Brain microvascular endothelial cell (primary cell): ENCODE measurements at regions not wholly inside any gene's neighbourhood (a gene's known extent, or its start where the extent isn't known, plus 50 kb on each side); places are given as distances from the start of the nearest gene placed in this dataset.

Experiments used
- DNase-seq: peaks from one replicate; pipeline ENCODE4 v3.0.0-alpha.2; 2020
- H3K27ac ChIP-seq: fragments of 250-450 bp; sonication (Bioruptor Pico); 2 replicates; pipeline ENCODE4 v1.5.1; 2020; ENCODE audit warnings: mild to moderate bottlenecking, moderate library complexity
- H3K27me3 ChIP-seq: fragments of 250-450 bp; sonication (Bioruptor Pico); replicated peaks from 2 replicates; pipeline ENCODE4 v1.5.1; 2020; ENCODE audit warnings: mild to moderate bottlenecking
- H3K36me3 ChIP-seq: fragments of 250-450 bp; sonication (Bioruptor Pico); replicated peaks from 2 replicates; pipeline ENCODE4 v1.5.1; 2020; ENCODE audit warnings: mild to moderate bottlenecking
- H3K4me3 ChIP-seq: 2 replicates; pipeline ENCODE4 v1.5.1; 2011; ENCODE audit warnings: low read depth, mild to moderate bottlenecking, control low read depth, low read length, moderate library complexity
- in situ Hi-C: cut with HindIII; loops from 2 replicates; pipeline ENCODE4 v1.10.0; 2017; ENCODE audit warnings: low sequenced_read_pairs, low pct_ligation_motif_present
- TF ChIP-seq, protein P1 (sequence below): IDR thresholded peaks from 2 replicates; pipeline ENCODE4 v1.5.1; 2011; ENCODE audit warnings: low read depth, mild to moderate bottlenecking, moderate library complexity, low read length, control low read depth, inconsistent platforms; ENCODE audit errors: missing control alignments

DNA sequence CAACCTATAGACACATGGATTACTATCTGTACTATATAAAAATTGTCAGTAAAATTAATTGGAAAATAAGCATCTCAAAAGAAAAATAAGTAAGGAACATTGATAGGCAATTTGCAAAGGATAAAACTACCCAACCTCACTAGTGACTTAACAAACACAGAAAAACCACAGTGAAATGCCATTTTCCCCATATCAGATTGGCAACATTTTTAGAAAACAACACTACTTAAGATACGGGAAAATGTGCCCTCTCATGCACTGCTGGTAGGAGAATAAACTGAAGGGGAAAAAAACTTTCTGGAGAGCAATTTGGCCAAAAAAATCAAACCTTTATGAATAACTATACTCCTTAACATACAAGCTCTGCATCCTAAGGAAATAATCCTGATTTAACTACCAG, 254.0 kb downstream of the DEPDC1B start:
- DNase-seq = no peak
- H3K27ac ChIP-seq = no peak overlapping the region
- TF ChIP-seq, protein P1, sequence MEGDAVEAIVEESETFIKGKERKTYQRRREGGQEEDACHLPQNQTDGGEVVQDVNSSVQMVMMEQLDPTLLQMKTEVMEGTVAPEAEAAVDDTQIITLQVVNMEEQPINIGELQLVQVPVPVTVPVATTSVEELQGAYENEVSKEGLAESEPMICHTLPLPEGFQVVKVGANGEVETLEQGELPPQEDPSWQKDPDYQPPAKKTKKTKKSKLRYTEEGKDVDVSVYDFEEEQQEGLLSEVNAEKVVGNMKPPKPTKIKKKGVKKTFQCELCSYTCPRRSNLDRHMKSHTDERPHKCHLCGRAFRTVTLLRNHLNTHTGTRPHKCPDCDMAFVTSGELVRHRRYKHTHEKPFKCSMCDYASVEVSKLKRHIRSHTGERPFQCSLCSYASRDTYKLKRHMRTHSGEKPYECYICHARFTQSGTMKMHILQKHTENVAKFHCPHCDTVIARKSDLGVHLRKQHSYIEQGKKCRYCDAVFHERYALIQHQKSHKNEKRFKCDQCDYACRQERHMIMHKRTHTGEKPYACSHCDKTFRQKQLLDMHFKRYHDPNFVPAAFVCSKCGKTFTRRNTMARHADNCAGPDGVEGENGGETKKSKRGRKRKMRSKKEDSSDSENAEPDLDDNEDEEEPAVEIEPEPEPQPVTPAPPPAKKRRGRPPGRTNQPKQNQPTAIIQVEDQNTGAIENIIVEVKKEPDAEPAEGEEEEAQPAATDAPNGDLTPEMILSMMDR = no peak
- H3K36me3 ChIP-seq = no peaks in the 10 kb centered on the region
- no peak overlapping the region for H3K4me3 ChIP-seq
- no peaks in the 10 kb centered on the region for H3K27me3 ChIP-seq
- in situ Hi-C loops = no loop called here

DNA sequence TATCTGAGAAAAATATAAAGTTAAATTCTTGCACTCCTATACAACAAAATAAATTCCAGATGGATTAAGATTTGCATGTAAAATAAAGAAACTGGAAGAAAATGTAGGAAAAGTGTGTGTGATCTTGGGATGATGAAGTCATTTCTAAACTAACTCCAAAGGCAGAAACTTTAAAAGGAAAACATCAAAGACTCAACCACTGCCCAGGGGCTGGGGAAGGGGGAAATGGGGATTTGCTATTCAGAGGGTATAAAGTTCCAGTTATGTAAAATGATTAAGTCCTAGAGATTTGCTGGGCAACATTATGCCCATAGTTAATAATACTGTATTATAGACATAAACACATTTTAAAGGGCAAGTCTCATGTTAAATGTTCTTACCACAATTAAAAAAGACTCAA, 254.5 kb downstream of the DEPDC1B start:
- no peak overlapping the region for H3K27ac ChIP-seq
- no peaks in the 10 kb centered on the region for H3K27me3 ChIP-seq
- no peaks in the 10 kb centered on the region for H3K36me3 ChIP-seq
- in situ Hi-C loops = no loop called here
- TF ChIP-seq, protein P1 = no peak
- no peak for DNase-seq
- H3K4me3 ChIP-seq = no peak overlapping the region

DNA sequence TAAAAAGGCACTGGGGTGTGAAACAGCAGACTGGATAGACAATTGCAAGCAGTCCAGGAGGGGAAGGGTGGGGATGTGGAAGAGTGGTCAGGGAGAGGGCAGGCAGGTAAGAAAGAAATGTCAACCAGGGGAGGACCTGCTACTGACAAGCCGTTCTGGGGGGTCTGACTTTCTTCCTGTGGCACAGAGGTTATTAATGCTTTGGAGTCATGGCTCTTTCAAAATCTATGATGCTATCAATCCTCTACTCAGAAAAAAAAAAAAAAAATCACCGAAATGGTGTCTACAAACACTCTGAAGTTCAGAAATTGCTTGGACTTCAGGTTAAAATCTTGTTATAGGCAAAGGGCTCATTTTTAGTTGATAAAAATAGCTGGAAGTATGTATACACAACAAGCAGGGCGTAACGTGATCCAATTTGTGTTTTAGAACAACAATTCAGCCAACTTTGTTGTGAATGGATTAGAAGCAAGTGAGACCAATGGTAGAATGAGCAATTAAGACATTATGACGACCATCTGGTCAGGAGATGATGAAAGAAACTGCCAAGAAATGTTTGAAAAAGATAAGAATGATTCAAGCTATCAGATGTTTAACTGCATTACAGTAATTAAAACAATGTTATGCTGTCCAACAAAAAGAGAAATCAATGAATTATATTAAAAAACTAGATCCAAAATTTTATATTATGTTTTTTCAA, 255.2 kb downstream of the DEPDC1B start:
- DNase-seq = no peak
- in situ Hi-C loops = no loop called here
- TF ChIP-seq, protein P1 = no peak
- Histone ChIP-seq H3K4me3 (no peak overlapping the region), H3K36me3 (no peaks in the 10 kb centered on the region), H3K27me3 (no peaks in the 10 kb centered on the region), H3K27ac (no peak overlapping the region)

DNA sequence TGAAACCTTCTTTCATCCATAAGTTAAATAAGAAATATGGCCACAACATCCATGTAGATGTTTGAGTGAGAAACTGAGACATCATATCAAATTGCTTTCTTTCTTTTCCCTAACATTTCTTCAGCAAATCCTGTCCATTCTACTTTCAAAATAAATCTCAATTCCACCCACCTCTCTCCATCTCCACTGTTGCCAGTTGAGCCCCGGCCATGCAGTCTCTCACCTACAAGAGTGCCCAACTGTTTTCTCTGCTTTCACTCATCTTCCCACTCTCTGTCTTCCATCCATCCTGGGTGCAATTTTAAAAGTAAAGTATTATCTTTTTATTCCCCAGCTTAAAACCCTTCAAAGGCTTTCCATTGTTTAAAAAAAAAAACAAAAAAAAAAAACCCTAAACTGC, 260.4 kb downstream of the DEPDC1B start:
- no peak overlapping the region for H3K27ac ChIP-seq

DNA sequence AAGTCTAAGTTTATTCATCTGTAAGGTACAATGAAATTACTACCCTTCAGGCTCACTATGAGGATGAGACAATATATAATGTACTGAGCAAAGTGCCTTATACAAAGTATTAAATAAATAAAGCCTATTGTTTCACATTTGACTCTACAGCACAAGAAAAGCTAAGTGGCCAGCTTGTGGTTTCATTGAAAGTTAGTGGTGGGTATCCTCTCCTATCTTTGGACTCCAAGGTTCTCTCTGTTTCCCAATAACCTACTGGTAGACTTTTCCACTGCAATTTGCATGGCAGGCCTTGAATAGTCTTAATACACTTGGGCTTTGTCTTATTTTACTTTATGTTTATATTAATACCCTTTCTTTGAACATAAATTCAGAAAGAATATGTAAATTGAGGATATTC, 262.7 kb downstream of the DEPDC1B start:
- Histone ChIP-seq H3K4me3 (no peak overlapping the region), H3K36me3 (no peaks in the 10 kb centered on the region), H3K27ac (no peak overlapping the region), H3K27me3 (no peaks in the 10 kb centered on the region)
- in situ Hi-C loops = no loop called here
- DNase-seq = no peak
- TF ChIP-seq, protein P1 = no peak

More for the DNA sequence above, 260.4 kb downstream of the DEPDC1B start:
- no peak for DNase-seq
- in situ Hi-C loops = no loop called here
- H3K27me3 ChIP-seq = no peaks in the 10 kb centered on the region
- no peaks in the 10 kb centered on the region for H3K36me3 ChIP-seq
- TF ChIP-seq, protein P1 = no peak
- H3K4me3 ChIP-seq = no peak overlapping the region

DNA sequence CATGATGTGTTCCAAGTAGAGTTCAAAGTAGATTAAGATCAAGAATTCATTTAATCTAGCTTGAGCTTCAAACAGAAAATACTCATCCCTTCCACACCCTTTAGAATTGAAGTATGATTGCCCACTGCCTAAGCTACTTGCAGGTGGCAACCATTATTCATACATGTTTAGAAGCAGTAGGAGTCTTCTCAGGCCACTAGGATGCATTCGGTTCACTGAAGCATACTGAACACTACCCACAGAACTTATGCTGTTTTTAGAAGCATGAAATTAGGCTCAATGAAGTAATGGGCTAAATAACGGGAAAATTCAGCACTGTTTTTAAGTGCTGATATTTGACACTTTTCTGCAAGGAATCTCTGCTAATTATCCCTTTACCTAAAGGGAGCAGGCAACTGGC, 263.4 kb downstream of the DEPDC1B start:
- in situ Hi-C loops = no loop called here
- no peak overlapping the region for H3K27ac ChIP-seq
- H3K27me3 ChIP-seq = no peaks in the 10 kb centered on the region
- H3K36me3 ChIP-seq = no peaks in the 10 kb centered on the region
- TF ChIP-seq, protein P1 = no peak
- no peak for DNase-seq
- H3K4me3 ChIP-seq = no peak overlapping the region
